HL-60 (cell line): ENCODE measurements at regions not wholly inside any gene's neighbourhood (a gene's known extent, or its start where the extent isn't known, plus 50 kb on each side); places are given as distances from the start of the nearest gene placed in this dataset.

ENCODE experiments used
- CTCF ChIP-seq: IDR thresholded peaks from one replicate; pipeline ENCODE4 v1.5.1; 2011; ENCODE audit warnings: low read length, control low read depth, inconsistent platforms; ENCODE audit not compliant: insufficient read depth
- GABPA ChIP-seq: IDR thresholded peaks from 2 replicates; pipeline ENCODE4 v1.6.1; 2012; ENCODE audit warnings: low read depth
- POLR2AphosphoS5 ChIP-seq: IDR thresholded peaks from 2 replicates; pipeline ENCODE4 v1.6.1; 2012; ENCODE audit warnings: low read depth
- REST ChIP-seq: IDR thresholded peaks from 2 replicates; pipeline ENCODE4 v1.6.1; 2012; ENCODE audit warnings: low read depth; ENCODE audit not compliant: insufficient replicate concordance

- TF ChIP-seq CTCF (no peak), POLR2AphosphoS5 (no peak), GABPA (no peak), REST (no peak)
Measured at GRCh38 chr1:222189218-222189617, 358.7 kb downstream of the HHIPL2 start.
